ENCODE measurements at regions not wholly inside any gene's neighbourhood (a gene's known extent, or its start where the extent isn't known, plus 50 kb on each side); places are given as distances from the start of the nearest gene placed in this dataset.

GRCh38 chr1:199857108-199857507 is 170.4 kb upstream of the NR5A2 start:
- Mint-ChIP-seq H3K9me3 (no peaks in the 10 kb centered on the region), H3K4me1 (peaks cover 7% of the 10 kb centered on the region), H3K27ac (ENCODE audit: unreplicated experiment) (no peak overlapping the region), H3K27me3 (ENCODE audit: low read depth) (no peaks in the 10 kb centered on the region), H3K36me3 (ENCODE audit: low read depth) (no peaks in the 10 kb centered on the region), H3K4me3 (no peak overlapping the region)
- no peak for TF ChIP-seq CTCF (conservative IDR thresholded peaks at IDR 0.05)
- no peak for DNase-seq (ENCODE audit: low read depth, low spot score)

DNA sequence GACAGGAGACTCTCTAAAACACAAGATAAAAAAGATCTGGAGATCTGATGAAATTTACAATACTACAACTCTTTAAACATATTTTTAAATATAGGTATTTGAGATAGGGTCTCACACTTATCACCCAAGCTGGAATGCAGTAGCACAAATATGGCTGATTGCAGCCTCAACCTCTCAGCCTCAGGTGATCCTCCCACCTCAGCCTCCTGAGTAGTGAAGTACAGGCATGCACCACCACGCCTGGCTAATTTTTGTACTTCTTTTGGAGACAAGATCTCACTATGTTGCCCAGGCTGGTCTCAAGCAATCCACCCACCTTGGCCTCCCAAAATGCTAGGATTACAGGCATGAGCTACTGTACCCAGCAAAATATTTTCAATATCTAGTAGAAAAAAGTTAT is 170.0 kb upstream of the NR5A2 start:
- no peak overlapping the region for H3K4me3 Mint-ChIP-seq
- H3K36me3 Mint-ChIP-seq (ENCODE audit: low read depth) = no peaks in the 10 kb centered on the region
- peaks cover 7% of the 10 kb centered on the region for H3K4me1 Mint-ChIP-seq
- no peak for DNase-seq (ENCODE audit: low read depth, low spot score)
- TF ChIP-seq CTCF (conservative IDR thresholded peaks at IDR 0.05) = no peak
- H3K27me3 Mint-ChIP-seq (ENCODE audit: low read depth) = no peaks in the 10 kb centered on the region
- no peaks in the 10 kb centered on the region for H3K9me3 Mint-ChIP-seq
- no peak overlapping the region for H3K27ac Mint-ChIP-seq (ENCODE audit: unreplicated experiment)

DNA sequence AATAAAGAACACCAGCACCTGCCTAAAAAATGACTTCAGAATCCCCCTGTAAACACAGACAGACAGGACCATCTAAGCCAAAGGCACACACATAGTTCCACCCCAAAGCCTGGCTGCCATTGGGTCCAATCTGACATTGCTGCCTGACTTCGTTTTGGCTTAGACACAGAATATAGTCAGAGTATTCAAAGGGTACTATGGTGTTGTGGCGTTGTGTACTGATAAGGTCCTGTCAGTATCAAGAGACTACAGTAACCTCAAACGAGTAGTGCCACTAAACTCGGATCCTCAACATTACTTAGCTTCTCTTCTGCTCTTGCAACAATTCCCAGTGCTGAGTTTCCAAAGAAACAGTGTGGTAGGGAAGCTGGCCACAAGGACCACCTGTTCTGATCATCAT is 169.3 kb upstream of the NR5A2 start:
- H3K9me3 Mint-ChIP-seq = no peaks in the 10 kb centered on the region
- no peak for DNase-seq (ENCODE audit: low read depth, low spot score)
- H3K27ac Mint-ChIP-seq (ENCODE audit: unreplicated experiment) = no peak overlapping the region
- H3K27me3 Mint-ChIP-seq (ENCODE audit: low read depth) = no peaks in the 10 kb centered on the region
- H3K4me1 Mint-ChIP-seq = peaks cover 7% of the 10 kb centered on the region
- H3K36me3 Mint-ChIP-seq (ENCODE audit: low read depth) = no peaks in the 10 kb centered on the region
- no peak for TF ChIP-seq CTCF (conservative IDR thresholded peaks at IDR 0.05)
- no peak overlapping the region for H3K4me3 Mint-ChIP-seq

DNA sequence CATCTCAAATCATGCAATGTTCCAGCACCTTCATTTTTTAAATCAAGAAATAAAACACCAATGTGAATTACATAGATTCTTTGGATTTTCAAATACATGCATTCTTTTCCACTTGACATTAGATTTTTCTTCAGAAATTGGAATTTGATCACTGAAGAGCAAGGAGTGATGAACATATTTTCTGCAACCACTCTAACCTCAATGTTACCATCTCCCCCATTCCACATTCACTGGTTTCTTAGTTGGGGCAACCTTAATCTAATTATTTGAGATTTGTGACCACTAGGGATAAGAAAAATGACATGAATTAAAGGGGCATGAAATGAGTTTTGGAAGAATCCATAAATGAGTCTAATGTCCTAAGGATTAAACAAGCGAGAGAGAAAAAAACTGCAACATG is 168.7 kb upstream of the NR5A2 start:
- no peaks in the 10 kb centered on the region for H3K27me3 Mint-ChIP-seq (ENCODE audit: low read depth)
- H3K27ac Mint-ChIP-seq (ENCODE audit: unreplicated experiment) = no peak overlapping the region
- H3K9me3 Mint-ChIP-seq = no peaks in the 10 kb centered on the region

DNA sequence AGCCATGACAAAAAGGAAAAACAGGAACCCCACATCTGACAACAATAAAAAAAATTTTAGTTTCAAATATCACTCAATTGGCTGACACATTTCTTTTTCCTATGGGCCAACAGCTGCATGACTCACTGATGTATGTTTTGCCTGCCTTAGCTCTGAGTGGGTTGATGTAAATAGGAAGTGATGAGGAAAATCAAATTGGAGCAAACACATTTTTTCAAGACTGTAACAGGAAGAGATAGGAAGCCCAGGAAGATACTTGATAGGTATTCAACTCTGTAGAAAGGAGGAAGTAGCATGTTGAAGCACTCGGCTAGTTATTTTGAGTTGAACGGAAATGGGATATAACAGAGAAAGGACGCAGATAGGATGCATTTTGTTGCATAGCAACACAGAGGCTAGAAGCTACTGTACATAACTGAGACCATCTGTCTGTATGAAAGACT is 168.0 kb upstream of the NR5A2 start:
- H3K4me1 Mint-ChIP-seq = peaks cover 7% of the 10 kb centered on the region
- no peaks in the 10 kb centered on the region for H3K27me3 Mint-ChIP-seq (ENCODE audit: low read depth)
- no peak overlapping the region for H3K27ac Mint-ChIP-seq (ENCODE audit: unreplicated experiment)
- H3K9me3 Mint-ChIP-seq = no peaks in the 10 kb centered on the region
- H3K4me3 Mint-ChIP-seq = no peak overlapping the region
- no peak for DNase-seq (ENCODE audit: low read depth, low spot score)
- H3K36me3 Mint-ChIP-seq (ENCODE audit: low read depth) = no peaks in the 10 kb centered on the region
- no peak for TF ChIP-seq CTCF (conservative IDR thresholded peaks at IDR 0.05)

More for the DNA sequence above, 168.7 kb upstream of the NR5A2 start:
- DNase-seq (ENCODE audit: low read depth, low spot score) = no peak
- H3K4me1 Mint-ChIP-seq = peaks cover 7% of the 10 kb centered on the region
- H3K36me3 Mint-ChIP-seq (ENCODE audit: low read depth) = no peaks in the 10 kb centered on the region
- no peak overlapping the region for H3K4me3 Mint-ChIP-seq
- TF ChIP-seq CTCF (conservative IDR thresholded peaks at IDR 0.05) = no peak

Measured in neural crest cell (in vitro differentiated cells).